Panc1 (cell line): ENCODE measurements at regions not wholly inside any gene's neighbourhood (a gene's known extent, or its start where the extent isn't known, plus 50 kb on each side); places are given as distances from the start of the nearest gene placed in this dataset.

Experiments used
- CTCF ChIP-seq: fragments of 450-650 bp; IDR thresholded peaks from 2 replicates; pipeline ENCODE4 v1.5.1; 2017; ENCODE audit warnings: mild to moderate bottlenecking
- POLR2AphosphoS5 ChIP-seq: IDR thresholded peaks from 2 replicates; pipeline ENCODE4 v1.6.1; 2012; ENCODE audit warnings: mild to moderate bottlenecking, low read depth, low read length, moderate library complexity
- REST ChIP-seq, 2 experiments: IDR thresholded peaks; 2 replicates each; pipeline ENCODE4 v1.6.1; 2011 to 2012; ENCODE audit warnings: low read depth in 2 of 2, control low read depth in 1 of 2, low read length in 1 of 2, mild to moderate bottlenecking in 1 of 2, moderate library complexity in 1 of 2; ENCODE audit not compliant: insufficient read depth in 1 of 2
- SIN3A ChIP-seq: IDR thresholded peaks from 2 replicates; pipeline ENCODE4 v1.6.1; 2012; ENCODE audit warnings: low read depth, mild to moderate bottlenecking, low read length, moderate library complexity, borderline replicate concordance; ENCODE audit not compliant: insufficient read depth
- TCF7L2 ChIP-seq: IDR thresholded peaks from 2 replicates; pipeline ENCODE4 v1.6.1; 2011; ENCODE audit warnings: mild to moderate bottlenecking, low read depth, low read length, inconsistent platforms

- no peak for TF ChIP-seq CTCF
- no peak for TF ChIP-seq POLR2AphosphoS5
- TF ChIP-seq REST (IDR thresholded peaks at IDR 0.05; ENCODE audit: insufficient read depth in 1 of 2, low read depth in 2 of 2, low read length in 1 of 2), result no peak
- no peak for TF ChIP-seq TCF7L2
- no peak for TF ChIP-seq SIN3A
Observed at GRCh38 chr20:17023806-17024205, 203.0 kb upstream of the PCSK2 start.
